Tibial nerve (tissue), 4 donors: ENCODE measurements at regions not wholly inside any gene's neighbourhood (a gene's known extent, or its start where the extent isn't known, plus 50 kb on each side); places are given as distances from the start of the nearest gene placed in this dataset.

ENCODE experiments used
- DNase-seq, 2 donors: peaks; one replicate each; pipeline ENCODE4 v3.0.0-alpha.2; 2019; ENCODE audit warnings: low spot score in 2 of 2
- H3K27ac ChIP-seq, 4 donors: fragments of 200-600 bp; sonication (generic) in 3 of 4; one replicate each; pipeline ENCODE4 v1.5.1; 2017 to 2019; ENCODE audit warnings: mild to moderate bottlenecking in 1 of 4
- H3K27me3 ChIP-seq, 2 donors: fragments of 200-600 bp; sonication (generic) in 1 of 2; one replicate each; pipeline versions ENCODE4 v1.5.1 to v1.6.0; 2017 to 2019
- H3K36me3 ChIP-seq, 3 donors: fragments of 200-600 bp; sonication (generic); one replicate each; pipeline ENCODE4 v1.5.1; 2018 to 2019
- H3K4me1 ChIP-seq, 4 donors: fragments of 200-600 bp; sonication (generic) in 3 of 4; one replicate each; pipeline ENCODE4 v1.5.1; 2017 to 2019
- H3K4me3 ChIP-seq, 4 donors: fragments of 200-600 bp; sonication (generic) in 3 of 4; one replicate each; pipeline ENCODE4 v1.5.1; 2017 to 2019; ENCODE audit warnings: mild to moderate bottlenecking in 1 of 4, moderate library complexity in 1 of 4
- H3K9me3 ChIP-seq, 4 donors: fragments of 200-600 bp; sonication (generic) in 3 of 4; one replicate each; pipeline ENCODE4 v1.5.1; 2017 to 2019
- EP300 ChIP-seq, 2 donors: sonication (generic); formaldehyde crosslinking; IDR thresholded peaks; one replicate each; pipeline ENCODE4 v1.6.1; 2017; ENCODE audit warnings: antibody characterized with exemption in 2 of 2, mild to moderate bottlenecking in 1 of 2
- POLR2A ChIP-seq, 2 donors: fragments of 450-650 bp; IDR thresholded peaks; one replicate each; pipeline ENCODE4 v1.6.1; 2017; ENCODE audit warnings: antibody characterized with exemption in 2 of 2, mild to moderate bottlenecking in 2 of 2, moderate library complexity in 2 of 2
- WGBS, 2 donors: methylation state at CpG; one replicate each; pipeline ENCODE4 v1.1.5; 2018; 5-methylcytosine and 5-hydroxymethylcytosine counted together
- TF ChIP-seq, protein P1 (sequence below), 5 experiments: fragments of 200-600 bp in 3 of 5; fragments of 450-650 bp in 2 of 5; sonication (generic) in 3 of 5; IDR thresholded peaks; one replicate each; pipeline ENCODE4 v1.5.1; 2016 to 2019; ENCODE audit warnings: antibody characterized with exemption in 5 of 5, mild to moderate bottlenecking in 3 of 5, moderate library complexity in 2 of 5

DNA sequence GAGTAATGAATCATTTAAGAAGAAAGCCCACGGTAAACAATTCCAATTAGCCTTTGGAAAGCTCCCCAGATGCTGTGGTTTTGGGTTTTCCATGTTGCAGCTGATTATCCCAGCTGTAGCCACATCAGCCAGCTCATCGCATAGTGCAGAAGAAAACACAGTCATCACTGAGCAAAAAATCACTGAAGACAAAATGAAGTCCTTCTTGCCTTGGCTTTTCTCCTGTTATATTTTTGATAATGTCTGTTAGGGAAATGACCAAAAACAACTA is 193.0 kb upstream of the C1QTNF7 start:
- WGBS, 2 donors = 43 to 55% methylated on average over 2 of the region's 2 CpGs

DNA sequence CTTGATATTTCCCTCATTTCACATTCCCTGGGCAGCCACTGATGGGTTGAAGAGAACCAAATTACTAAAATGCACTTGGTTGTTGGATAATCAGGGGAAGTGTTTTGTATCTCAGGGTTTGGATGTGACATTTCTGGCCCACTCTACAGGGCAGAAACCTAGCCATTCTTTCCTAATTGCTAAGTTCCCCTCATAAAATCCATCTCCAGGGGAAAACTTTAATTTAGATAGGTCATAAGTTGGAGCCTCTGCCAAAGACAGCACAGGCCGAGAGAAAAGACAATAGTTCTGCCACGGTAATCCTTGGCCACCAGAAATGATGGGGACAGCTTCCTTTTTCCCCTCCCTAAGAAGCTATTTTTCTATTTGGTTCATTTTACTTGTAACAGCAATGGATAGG is 192.7 kb upstream of the C1QTNF7 start:
- Histone ChIP-seq H3K27ac (peak overlapping the region in 2 of 4 donors; percentile 32 to 73), H3K4me3 (no peak overlapping the region), H3K27me3 (no peaks in the 10 kb centered on the region), H3K4me1 (peaks cover 0 to 65% (median 28%) of the 10 kb centered on the region in 4 donors), H3K9me3 (no peaks in the 10 kb centered on the region), H3K36me3 (no peaks in the 10 kb centered on the region)
- no peak for TF ChIP-seq POLR2A (IDR thresholded peaks at IDR 0.05)
- no peak for TF ChIP-seq EP300 (IDR thresholded peaks at IDR 0.05)
- TF ChIP-seq, protein P1, sequence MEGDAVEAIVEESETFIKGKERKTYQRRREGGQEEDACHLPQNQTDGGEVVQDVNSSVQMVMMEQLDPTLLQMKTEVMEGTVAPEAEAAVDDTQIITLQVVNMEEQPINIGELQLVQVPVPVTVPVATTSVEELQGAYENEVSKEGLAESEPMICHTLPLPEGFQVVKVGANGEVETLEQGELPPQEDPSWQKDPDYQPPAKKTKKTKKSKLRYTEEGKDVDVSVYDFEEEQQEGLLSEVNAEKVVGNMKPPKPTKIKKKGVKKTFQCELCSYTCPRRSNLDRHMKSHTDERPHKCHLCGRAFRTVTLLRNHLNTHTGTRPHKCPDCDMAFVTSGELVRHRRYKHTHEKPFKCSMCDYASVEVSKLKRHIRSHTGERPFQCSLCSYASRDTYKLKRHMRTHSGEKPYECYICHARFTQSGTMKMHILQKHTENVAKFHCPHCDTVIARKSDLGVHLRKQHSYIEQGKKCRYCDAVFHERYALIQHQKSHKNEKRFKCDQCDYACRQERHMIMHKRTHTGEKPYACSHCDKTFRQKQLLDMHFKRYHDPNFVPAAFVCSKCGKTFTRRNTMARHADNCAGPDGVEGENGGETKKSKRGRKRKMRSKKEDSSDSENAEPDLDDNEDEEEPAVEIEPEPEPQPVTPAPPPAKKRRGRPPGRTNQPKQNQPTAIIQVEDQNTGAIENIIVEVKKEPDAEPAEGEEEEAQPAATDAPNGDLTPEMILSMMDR (IDR thresholded peaks at IDR 0.05) = no peak
- WGBS, 2 donors = 32 to 34% methylated on average over 2 of the region's 2 CpGs
- DNase-seq = no peak

More for the DNA sequence above, 193.0 kb upstream of the C1QTNF7 start:
- H3K4me3 ChIP-seq = no peak overlapping the region
- no peaks in the 10 kb centered on the region for H3K9me3 ChIP-seq
- H3K27me3 ChIP-seq = no peaks in the 10 kb centered on the region
- peak overlapping the region in 2 of 4 donors; percentile 32 to 73 for H3K27ac ChIP-seq
- no peaks in the 10 kb centered on the region for H3K36me3 ChIP-seq
- no peak for TF ChIP-seq POLR2A (IDR thresholded peaks at IDR 0.05)
- peak in 1 of 2 donors; percentile 33 for TF ChIP-seq EP300 (IDR thresholded peaks at IDR 0.05)
- DNase-seq = peak in 1 of 2 donors; percentile 44
- peaks cover 0 to 65% (median 28%) of the 10 kb centered on the region in 4 donors for H3K4me1 ChIP-seq

DNA sequence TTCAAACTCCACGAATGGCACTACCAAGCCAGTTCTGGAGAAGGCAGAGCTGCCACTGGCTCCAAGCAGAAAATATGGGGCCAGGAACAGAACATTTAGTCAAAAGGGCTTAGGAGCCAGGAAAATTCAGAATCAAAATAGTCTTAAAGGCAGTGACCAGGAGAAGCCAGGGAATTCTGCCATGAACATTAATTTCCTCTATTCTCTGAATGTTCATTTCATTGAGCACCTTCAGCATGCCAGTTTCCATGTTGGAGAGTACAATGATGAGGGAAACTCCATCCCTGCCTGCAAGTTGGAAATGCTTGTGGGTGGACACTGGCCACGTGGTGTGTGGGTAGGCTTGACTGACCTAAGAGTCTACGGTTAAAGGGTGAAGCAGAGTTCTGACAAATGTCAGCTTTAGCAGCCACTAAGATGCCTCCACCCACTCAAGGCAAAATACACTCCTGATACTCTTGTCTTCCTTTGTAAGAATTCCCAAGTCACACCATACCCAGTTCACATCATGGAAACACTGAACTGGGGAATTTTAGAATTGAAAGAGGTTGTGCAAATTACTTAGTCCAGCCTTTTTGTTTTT is 190.1 kb upstream of the C1QTNF7 start:
- H3K4me1 ChIP-seq = peaks cover 0 to 49% (median 17%) of the 10 kb centered on the region in 4 donors

DNA sequence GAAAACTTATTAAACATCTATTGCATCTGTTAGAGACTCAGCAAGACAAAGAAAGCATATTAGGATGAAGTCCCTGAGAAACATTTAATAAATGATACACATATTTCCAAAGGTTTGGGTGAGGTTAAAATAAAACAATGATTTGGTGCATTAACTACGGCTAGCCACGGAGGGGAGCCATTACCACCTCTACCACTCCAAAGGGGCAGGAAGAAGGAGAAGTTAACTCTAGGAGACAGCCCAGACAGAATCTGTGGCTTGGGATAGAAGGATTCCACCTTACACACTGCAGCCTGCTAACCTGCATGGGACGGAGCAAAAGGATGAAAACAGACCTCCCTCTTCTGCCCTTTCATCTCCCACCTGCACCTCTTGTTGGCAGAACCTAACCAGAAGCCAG is 189.1 kb upstream of the C1QTNF7 start:
- no peaks in the 10 kb centered on the region for H3K36me3 ChIP-seq
- no peaks in the 10 kb centered on the region for H3K9me3 ChIP-seq
- WGBS, 2 donors = 23 to 31% methylated on average over 3 of the region's 3 CpGs
- H3K4me1 ChIP-seq = peaks cover 0 to 39% (median 7%) of the 10 kb centered on the region in 4 donors
- TF ChIP-seq, protein P1 (IDR thresholded peaks at IDR 0.05) = peak in 4 of 5 experiments; percentile 34 to 63 (median 48)
- TF ChIP-seq EP300 (IDR thresholded peaks at IDR 0.05) (peak in 1 of 2 donors; percentile 10), POLR2A (IDR thresholded peaks at IDR 0.05) (no peak)
- no peak for DNase-seq
- H3K27me3 ChIP-seq = no peaks in the 10 kb centered on the region
- H3K4me3 ChIP-seq = no peak overlapping the region
- H3K27ac ChIP-seq = no peak overlapping the region

More for the DNA sequence above, 190.1 kb upstream of the C1QTNF7 start:
- Histone ChIP-seq H3K4me3 (no peak overlapping the region), H3K27me3 (no peaks in the 10 kb centered on the region), H3K9me3 (no peaks in the 10 kb centered on the region), H3K36me3 (no peaks in the 10 kb centered on the region), H3K27ac (no peak overlapping the region)
- WGBS, 2 donors = 55 to 56% methylated on average over 3 of the region's 3 CpGs
- TF ChIP-seq POLR2A (IDR thresholded peaks at IDR 0.05) = no peak
- TF ChIP-seq, protein P1 (IDR thresholded peaks at IDR 0.05) = no peak
- TF ChIP-seq EP300 (IDR thresholded peaks at IDR 0.05) = no peak
- no peak for DNase-seq

DNA sequence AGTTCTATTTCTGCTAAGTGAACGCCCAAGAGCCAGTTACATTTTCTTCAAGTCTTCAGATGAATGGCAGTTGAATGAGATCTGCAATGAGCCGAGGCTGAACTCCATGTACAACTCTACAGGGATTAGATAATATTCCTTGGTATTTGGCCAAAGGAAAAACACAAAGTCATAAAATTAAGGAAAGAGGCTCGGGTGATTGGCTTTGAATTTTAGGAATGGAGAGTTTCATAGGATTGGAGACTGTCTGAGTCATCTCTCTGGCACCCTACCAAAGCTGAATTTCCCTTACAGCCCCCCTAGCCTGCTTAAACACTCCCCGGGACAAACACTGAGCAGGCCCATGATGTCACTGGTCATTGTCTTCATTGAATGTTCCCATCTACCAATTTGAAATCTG is 188.0 kb upstream of the C1QTNF7 start:
- Histone ChIP-seq H3K27me3 (no peaks in the 10 kb centered on the region), H3K27ac (no peak overlapping the region), H3K4me1 (peaks cover 0 to 29% (median 4%) of the 10 kb centered on the region in 4 donors), H3K9me3 (no peaks in the 10 kb centered on the region), H3K4me3 (no peak overlapping the region), H3K36me3 (no peaks in the 10 kb centered on the region)
- 30 to 35% methylated on average over 4 of the region's 4 CpGs for WGBS, 2 donors
- peak in 1 of 2 donors; percentile 27 for TF ChIP-seq EP300 (IDR thresholded peaks at IDR 0.05)
- TF ChIP-seq POLR2A (IDR thresholded peaks at IDR 0.05) = no peak
- DNase-seq = peak in 1 of 2 donors; percentile 35

DNA sequence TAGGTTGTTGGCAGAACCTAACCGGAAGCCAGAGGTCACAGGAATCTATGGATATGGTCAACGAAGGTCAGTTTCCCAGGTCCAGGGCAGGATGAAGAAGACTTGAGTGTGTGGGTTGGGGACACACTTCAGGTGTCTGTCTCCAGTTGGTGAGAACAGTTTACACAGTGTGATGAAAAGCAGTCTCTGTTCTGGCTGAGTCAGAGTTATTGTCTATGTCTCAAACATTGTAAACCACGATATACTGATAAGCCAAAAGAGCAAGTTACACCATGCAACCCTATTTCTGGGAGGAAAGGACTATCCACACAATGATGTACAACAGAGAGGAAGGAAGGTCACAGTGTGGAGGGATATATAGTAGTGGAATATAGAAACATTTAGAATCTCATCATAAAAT is 187.1 kb upstream of the C1QTNF7 start:
- Histone ChIP-seq H3K36me3 (no peaks in the 10 kb centered on the region), H3K4me1 (peaks cover 0 to 22% (median 4%) of the 10 kb centered on the region in 4 donors), H3K4me3 (no peak overlapping the region), H3K27me3 (no peaks in the 10 kb centered on the region), H3K27ac (no peak overlapping the region), H3K9me3 (no peaks in the 10 kb centered on the region)
- TF ChIP-seq EP300 (IDR thresholded peaks at IDR 0.05) (no peak), POLR2A (IDR thresholded peaks at IDR 0.05) (no peak)
- TF ChIP-seq, protein P1 (IDR thresholded peaks at IDR 0.05) = no peak
- no peak for DNase-seq
- 79 to 81% methylated on average over 3 of the region's 3 CpGs for WGBS, 2 donors
